ENCODE measurements at regions not wholly inside any gene's neighbourhood (a gene's known extent, or its start where the extent isn't known, plus 50 kb on each side); places are given as distances from the start of the nearest gene placed in this dataset.
"Not testable (repeated sequence)": the region's sequence is repeated elsewhere in the genome, so short reads cannot be mapped to it uniquely, and the experiment has no call there.

DNA sequence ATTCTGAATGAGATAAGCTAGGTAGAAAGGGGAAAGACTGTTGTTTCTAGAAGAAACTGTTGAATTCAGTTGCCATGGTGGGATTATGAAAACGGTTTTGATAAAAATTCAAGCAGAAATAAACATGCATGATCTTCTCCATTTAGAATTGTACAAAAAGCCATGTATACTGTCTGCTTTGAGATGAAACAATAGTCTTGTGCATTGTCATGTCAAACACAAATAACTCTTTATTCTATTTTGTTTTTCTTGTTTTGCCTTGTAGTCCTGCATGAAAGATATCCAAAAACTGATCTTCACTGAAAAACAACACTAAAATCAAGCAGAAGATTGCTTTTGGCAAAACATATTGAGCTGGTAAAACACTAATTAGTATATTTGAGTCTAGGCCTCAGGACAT is 659.9 kb downstream of the LTN1 start:
- DNase-seq = no peak

DNA sequence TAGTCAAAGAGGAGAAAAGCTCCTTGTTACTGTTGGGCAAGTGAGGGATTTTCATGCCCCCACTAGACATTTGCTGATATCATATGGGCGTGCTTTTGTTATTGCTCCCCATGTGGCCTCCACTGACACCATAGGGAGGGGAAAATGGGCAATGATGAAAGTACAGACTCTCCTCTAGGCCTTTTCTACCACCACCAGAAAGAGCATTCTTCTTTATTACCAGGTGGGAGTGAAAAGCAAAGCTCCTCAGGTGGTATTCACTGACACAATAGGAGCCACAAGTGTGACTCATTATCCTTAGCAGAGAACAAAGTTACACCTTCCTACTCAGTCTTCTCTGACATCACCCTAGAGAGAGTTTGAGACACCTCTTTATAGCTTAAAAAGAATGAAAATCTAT is 667.1 kb downstream of the LTN1 start:
- no peak for DNase-seq

DNA sequence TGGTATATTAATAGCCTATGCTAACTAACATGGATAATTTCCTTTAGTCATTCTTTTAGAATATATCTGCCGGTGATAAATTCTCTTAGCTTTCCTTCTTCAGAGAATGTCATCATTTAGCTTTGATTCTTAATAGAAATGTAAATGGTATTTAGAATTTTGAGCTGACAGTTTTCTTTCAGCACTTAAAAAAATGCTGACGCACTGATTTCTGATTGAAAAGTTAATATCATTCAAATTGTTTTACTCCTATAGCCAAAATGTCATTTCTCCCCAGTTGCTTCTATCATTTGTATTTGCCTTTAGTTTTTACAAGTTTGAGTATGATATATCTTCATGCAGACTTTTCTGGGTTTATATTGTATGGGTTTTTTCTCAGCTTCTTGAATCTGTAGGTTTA is 668.0 kb downstream of the LTN1 start:
- DNase-seq = no peak

DNA sequence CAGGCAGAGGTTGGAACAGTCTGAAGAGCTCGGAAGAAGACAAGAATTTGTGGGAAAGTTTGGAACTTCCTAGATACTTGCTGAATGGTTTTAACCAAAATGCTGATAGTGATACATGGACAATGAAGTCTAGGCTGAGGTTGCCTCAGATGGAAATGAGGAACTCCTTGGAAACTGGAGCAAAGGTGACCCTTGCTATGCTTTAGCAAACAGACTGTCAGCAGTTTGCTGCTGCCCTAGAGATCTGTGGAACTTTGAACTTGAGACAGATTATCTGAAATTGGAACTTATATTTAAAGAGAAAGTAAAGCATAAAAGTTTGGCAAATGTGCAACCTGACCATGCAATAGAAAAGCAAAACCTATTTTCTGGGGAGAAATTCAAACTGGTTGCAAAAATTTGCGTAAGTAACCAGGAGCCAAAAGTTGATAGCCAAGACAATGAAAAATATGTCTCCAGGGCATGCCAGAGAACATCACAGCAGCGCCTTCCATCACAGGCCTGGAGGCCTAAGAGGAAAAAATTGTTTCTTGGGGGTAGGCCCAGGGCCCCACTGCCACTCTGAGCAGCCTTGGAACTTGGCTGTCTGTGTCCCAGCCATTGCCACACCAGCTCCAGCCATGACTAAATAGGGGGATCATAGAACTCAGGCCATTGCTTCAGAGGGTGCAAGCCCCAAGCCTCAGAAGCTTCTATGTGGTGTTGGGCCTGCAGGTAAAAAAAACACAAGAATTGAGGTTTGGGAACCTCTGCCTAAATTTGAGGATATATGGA is 675.3 kb downstream of the LTN1 start:
- no peak for DNase-seq

DNA sequence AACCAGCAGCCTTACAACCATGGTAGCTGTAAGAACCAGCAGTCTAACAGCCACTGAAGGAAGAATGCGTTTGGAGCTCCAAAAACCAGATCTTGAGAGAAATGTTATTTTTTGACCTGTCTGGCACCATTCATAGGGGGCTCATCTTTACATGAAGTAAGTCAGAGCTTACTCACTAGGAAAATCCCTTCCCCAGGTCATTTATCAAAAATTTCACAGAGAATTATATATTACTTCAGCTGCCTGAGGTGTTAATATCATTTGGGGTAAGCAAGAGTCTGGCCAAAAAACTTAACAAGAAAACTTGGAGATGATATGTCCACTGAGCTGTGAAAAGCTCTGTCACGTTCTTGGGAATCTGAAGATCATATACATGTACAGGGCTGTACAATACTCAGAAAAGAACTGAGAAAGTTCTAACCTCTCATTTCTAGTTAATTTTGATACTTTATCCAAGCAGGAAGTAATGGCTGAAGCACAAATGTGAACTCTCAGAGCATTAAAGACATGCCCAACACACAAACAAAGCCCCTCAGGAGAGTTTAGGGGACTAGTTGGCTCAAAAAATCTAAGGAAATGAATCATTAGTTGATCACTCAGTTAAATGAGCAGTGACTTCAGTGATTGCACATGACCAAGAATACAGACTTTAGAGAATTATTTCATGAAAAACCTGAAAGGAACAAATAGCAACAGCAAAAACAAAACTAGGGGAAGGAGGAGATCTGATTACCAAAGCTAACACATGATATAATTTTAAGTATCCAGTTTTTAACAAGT is 681.1 kb downstream of the LTN1 start:
- DNase-seq = no peak

DNA sequence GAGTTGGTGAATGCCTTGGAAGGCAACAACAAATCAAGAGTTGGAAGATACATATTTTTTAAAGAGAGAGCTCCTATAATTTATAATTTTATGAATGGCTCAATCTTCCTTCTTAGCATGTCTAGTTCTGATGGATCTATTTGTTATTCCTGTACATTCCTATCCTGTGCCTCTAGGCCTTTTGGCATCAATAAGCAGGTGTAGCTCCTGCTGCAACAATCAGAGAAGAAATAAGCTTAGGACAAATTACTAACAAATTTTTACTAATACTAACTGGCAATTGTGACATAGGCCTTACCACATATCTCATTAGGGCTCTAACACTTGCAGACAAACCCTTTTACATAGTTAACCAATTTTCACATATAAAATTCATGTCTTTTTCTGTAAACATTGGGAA is 682.0 kb downstream of the LTN1 start:
- DNase-seq = no peak

DNA sequence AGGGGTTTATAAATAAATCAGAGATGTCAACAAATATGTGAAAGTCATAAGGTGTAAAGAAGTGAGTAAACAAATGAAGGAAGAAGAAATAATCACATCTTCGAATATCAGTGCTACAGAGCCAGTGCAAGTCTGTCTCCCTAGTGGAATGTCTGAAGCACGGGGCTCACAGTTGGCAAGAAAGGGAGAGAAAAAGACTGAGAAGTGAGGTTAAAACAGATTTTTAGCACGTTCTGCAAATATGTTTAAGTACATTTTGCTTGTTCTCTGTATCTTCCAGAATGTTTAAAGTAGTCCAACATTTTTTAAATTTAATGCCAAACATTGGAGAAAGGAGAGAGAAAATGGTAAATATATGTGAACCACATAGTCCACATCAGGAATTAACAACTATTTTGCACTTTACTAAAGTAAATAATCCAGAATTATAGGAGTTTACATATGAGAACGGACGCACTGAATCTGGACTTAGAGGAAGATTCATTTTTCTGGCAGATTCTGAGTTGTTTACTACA is 682.4 kb downstream of the LTN1 start:
- DNase-seq = no peak

DNA sequence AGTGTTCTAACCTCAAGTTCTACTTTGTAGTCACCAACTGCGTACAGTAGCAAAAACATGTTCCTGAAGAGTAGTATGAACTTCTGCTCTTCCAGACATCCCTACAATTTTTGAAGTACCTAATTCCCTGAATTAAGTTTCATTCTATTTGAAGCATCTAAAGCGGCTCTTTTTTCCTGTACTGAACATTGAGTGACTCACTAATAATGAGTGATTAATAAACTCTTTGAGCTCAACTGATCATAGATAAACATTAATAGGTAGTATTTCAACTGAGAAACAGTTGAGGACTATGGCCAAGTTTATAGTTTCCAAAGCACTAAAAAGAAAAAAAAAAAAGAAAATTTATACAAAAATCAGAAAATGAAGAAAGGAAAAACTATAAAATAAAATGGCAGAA is 683.1 kb downstream of the LTN1 start:
- DNase-seq = no peak

DNA sequence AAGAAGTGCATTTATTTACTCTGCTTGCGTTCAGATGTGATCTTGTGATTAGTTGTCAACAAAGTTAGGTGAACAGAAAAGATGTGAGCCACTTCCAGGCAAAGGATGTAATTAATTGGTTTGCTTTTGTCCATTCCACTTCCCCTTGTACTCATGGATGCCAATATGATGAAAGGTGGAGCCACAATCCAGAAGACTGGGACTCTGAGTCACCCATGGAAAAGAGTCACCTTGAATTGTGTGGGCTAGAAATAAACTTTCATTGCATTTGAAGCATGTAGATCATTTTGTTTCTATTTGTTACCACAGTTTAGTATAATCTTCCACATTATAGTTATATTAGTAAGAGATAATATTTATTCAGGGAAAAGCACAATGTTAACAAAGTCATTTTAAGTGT is 684.2 kb downstream of the LTN1 start:
- no peak for DNase-seq

DNA sequence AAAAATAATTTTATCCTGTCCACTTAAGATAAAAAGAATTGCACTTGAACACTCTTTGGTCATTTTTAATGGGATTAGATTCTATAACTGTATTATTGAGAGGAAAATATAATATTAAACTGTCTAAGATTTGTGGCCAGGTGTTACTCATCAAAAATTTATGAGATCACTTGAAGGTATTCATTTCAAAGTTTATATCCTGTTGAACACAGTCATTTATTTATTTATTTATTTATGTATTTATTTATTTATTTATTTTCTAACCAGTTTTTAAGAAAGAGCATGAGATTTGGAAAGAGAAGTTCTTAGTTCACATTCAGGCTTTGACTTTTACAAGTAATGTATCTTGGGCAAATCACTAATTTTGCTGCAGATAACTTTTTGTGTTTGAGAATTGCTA is 692.7 kb downstream of the LTN1 start:
- DNase-seq = no peak

DNA sequence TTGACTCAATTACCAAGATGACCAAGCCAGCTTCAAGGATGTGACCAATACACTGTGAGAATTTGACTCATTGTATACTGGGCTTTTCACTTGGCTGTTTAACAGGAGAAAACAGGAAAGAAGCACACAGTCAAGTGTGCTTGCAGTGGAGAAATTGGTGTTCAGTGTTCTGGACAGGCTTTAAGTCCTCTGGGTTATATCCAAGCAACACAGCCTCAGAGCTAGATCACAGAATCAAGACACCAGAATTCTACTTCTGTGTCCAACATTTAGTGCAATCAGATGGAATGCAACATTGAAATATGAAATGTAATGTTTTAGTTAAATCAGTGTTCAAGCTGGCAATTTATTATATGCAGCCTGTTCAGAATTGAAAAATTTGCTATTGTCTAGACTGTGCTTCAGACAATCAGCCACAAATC is 694.4 kb downstream of the LTN1 start:
- DNase-seq = no peak

DNA sequence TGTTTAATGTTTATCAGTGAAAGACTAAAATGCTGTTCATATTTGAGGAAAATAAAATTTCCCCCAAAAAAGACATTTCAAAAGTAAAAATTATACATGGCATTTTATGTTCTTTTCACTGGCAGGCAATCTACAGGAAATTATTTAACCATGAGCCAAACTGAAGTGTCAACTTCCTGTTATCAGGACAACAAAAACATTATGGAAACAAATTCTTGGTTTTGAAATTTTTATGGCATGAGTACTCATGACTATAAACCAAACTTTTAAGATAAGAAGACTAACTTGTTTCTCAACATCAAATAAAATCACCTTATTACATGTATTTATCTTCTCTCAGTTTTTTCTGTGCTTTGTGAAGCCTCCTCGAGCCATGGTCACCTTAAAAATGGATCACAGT is 698.6 kb downstream of the LTN1 start:
- no peak for DNase-seq

DNA sequence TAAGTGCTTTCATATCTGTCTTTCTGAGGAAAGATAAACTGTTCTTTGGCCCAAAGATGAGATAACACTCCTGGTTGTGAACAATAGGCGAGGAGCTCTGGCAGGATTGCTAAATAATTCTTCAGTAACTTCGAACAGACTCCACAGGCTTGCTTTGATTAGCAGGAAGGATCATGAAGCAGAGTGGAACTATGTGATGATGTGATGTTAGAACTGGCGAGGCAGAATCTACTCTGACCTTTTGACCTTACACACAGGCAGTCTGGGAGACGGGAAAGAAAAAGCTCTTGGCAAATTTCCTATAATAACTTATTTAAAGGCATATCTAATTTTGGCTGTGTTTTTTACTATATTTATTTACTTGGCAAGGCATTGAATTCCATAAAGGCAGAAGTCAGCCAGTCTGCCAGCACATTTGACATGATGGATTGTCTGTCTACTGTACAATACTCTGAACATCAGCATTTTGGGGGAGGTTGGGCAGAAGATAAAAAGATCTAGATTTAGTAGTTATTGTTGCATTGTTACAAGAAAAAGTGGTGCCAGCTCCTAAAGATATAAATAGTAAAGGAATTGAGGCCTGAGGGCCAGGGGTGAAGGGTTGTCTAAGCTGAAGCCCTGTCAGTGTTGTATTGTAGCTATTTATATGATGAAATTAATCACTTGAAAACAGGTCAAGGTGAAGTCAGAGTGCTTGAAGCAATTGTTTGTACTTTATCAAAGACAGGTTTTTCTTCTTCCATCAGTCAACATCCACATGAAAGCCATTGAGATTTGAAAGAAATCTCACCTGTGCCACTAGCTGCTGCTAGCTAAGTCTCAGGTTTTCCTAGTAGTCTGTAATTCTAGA is 708.8 kb downstream of the LTN1 start:
- no peak for DNase-seq

DNA sequence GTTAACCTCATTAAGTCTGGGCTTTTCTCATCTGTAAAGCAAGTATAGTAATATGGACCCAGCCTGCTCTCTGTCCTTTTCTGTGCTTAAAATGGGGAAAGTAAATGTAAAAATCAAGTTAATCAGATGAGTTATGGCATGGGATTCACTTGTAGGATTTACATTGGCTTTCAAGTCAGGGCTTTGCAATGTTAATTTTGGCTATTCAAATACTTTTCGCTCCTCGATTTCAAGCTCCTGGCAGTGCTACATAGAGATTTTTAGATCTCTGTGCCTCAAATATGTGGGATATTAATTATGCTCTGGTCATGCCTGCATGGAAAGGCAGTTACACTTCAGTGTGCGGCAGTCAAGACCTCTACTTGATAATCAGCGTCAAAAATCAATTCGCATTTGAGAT is 709.8 kb downstream of the LTN1 start:
- no peak for DNase-seq

DNA sequence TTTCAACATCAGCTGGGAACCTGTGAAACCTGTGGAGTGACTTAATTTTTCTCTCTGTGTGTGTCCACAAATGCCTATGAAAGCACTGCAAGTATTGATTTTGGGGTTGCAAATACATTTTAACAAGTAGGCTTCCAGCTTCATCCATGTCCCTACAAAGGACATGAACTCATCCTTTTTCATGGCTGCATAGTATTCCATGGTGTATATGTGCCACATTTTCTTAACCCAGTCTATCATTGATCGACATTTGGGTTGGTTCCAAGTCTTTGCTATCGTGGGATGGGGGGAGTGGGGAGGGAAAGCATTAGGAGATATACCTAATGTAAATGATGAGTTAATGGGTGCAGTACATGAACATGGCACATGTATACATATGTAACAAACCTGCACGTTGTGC is 711.3 kb downstream of the LTN1 start:
- DNase-seq = not testable (repeated sequence)

DNA sequence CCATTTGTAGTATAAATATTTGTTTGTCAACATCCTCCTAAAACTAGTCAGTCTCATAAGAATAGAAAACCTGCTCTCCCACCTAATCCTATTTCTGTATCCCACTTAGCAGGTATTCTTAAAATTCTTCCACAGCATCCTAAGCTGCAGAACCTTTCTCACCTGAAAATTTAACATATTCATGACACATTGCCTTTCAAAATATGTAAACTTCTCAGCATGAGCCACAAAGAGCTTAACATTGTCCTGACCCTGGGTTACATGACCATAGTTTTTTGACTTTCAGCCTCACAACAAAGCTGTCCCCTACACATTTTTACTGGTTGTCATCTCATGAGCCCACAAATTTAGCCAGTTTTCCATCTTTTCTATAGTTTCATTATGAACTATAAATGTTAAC is 712.1 kb downstream of the LTN1 start:
- DNase-seq = no peak

DNA sequence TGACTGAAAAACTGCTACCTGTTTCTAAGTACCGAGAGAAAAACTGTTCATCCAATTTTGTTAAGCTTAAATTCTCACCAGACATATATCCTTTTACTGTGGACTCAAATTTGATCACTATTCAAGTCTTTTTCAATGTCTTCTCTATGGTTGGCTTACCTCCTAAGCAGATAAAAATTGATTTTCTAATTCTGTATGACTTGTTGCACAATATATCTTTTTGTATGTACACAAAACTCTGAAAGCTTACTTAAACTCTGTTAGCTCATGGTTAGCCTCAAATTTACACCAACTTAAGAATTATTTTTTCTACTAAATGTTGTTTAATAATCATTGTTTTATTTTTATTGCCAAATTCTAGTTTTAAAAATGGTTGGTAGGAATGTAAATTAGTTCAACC is 715.4 kb downstream of the LTN1 start:
- DNase-seq = no peak

DNA sequence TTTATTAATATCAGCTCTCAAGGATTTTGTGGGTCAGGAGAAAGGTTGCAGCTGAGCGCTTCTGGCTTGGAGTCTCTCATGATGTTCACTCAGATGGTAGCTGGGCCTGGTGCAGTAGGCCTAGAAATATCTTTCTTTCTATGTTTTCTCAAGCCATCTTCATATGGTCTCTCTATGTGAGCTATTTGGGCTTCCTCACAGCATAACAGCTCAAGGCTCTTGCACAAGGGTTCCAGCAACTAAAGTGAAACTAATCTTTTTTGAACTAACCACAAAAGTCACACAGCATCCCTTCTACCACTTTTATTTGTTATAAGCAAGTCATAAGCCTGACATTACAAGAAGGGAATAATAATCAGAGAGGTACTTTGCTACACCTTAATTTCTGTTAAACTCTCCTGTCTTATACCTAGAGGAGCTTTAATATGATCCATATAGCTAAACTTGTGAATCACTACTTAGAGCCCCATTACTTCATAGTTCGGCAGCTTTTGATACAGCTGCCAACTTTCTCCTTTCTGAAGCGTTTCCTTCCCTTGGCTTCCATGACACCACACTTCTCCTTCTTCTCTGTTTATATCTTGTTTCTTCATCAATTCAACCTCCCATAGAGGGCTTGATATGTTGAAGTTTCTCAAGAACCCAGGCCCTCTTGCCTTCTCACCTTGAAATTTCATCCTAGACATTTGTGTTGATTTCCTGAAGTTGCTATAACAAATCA is 720.2 kb downstream of the LTN1 start:
- no peak for DNase-seq

DNA sequence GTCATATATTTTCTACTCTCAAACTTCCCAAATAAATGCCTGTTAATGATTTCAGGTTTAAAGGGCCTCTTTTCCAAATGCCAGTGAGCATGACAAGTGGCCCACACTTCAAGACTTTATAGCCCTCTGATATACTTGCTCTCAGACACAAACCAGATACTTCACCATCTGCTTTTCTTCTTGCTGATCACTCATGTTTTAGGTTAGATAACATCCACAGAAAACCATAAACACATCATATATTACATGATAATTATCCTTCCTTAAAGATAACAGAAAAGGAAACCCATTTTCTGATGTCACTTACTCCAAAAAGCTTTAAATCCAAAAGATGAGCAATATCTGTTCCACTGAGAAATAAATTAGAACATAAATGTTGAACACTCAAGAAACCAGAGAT is 723.5 kb downstream of the LTN1 start:
- no peak for DNase-seq

DNA sequence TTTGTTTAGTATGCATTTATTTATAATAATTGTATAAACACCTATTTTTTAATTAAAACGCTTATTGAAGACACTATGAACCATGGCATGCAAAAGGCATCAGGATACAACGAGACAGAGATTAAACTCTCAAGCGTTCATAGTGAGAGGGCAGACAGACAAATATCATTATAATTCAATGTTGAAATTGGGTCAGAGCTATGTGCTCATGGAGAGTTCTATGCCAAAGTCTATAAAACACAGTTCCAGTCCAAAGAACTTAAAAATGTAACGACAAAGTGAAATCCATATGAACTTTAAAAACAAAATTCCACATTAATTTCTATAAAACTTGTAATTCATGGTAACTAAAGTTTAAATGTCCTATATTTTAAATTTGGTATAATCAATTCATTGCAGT is 724.0 kb downstream of the LTN1 start:
- DNase-seq = no peak

DNA sequence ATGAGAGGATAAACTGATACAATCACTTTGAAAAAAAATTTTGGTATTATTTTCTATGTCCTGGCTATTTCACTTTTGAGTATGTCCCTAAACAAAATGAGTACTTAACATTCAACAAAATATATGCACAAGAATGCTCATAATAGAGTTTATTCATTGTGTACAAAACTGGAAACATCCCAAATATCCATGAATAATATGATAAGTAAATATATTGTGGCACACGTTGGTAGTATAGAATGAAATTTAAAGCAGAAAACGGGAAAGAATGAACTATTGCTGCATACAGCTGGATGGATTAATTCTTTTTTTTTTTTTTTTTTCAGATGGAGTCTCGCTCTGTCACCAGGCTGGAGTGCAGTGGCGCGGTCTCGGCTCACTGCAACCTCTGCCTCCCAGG is 725.2 kb downstream of the LTN1 start:
- DNase-seq = no peak

DNA sequence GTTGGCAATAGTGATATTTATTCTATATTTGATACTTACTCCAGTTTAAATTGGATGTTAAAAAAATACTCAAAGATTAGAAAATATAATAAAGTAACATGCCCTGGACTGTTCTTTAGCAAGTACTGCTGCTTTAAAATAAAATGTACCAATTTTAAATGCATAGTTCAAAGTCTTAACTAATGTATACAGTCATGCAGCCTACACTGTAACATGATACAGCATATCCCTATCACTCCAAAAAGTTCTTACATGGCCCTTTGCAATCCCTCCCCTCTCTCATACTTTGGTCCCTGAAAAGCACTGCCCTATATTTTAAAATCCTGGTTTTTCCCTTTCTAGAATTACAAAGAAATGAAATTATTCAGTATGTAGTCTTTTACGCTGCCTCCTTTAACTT is 726.6 kb downstream of the LTN1 start:
- no peak for DNase-seq

DNA sequence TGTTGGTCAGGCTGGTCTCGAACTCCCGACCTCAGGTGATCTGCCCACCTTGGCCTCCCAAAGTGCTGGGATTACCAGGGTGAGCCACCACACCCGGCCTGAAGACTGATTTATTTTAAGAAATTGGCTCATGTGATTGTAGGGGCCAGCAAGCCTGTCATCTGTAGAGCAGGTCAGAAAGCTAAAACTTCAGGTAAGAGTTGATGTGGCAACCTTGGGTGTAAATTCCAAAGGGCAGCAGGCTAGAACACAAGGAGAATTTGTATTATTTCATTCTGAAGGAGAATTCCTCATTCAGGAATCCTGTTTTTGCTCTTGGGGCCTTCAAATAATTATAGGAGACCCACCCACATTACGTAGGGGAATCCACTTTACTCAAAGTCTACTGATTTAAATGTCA is 728.7 kb downstream of the LTN1 start:
- no peak for DNase-seq
